ENCODE measurements at regions not wholly inside any gene's neighbourhood (a gene's known extent, or its start where the extent isn't known, plus 50 kb on each side); places are given as distances from the start of the nearest gene placed in this dataset.

DNA sequence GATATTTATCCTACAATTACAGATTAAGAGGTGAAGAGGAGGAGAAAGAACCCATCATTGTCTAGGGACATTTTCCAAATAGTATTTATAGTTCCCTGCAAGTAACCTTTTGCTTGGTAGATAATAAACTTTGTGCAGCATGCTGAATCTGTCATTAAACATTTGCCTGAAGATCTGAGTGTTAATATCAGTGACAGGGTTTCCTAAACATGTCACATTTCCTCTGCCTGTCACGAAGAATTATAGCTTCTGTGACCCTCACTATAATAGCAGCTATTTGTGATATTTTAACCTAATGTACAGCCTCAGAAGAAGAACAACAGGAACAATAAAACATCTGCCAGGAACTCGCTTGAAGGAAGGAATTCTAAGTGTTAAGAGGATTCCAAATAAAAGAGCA is 350.3 kb downstream of the GXYLT1 start:
- no peak for TF ChIP-seq EZH2phosphoT487 (IDR thresholded peaks at IDR 0.05; ENCODE audit: borderline replicate concordance)
- TF ChIP-seq, protein P1, sequence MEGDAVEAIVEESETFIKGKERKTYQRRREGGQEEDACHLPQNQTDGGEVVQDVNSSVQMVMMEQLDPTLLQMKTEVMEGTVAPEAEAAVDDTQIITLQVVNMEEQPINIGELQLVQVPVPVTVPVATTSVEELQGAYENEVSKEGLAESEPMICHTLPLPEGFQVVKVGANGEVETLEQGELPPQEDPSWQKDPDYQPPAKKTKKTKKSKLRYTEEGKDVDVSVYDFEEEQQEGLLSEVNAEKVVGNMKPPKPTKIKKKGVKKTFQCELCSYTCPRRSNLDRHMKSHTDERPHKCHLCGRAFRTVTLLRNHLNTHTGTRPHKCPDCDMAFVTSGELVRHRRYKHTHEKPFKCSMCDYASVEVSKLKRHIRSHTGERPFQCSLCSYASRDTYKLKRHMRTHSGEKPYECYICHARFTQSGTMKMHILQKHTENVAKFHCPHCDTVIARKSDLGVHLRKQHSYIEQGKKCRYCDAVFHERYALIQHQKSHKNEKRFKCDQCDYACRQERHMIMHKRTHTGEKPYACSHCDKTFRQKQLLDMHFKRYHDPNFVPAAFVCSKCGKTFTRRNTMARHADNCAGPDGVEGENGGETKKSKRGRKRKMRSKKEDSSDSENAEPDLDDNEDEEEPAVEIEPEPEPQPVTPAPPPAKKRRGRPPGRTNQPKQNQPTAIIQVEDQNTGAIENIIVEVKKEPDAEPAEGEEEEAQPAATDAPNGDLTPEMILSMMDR (conservative IDR thresholded peaks at IDR 0.05; ENCODE audit: low read length): no peak

All from Loucy (cell line).